ENCODE measurements at regions not wholly inside any gene's neighbourhood (a gene's known extent, or its start where the extent isn't known, plus 50 kb on each side); places are given as distances from the start of the nearest gene placed in this dataset.

DNA sequence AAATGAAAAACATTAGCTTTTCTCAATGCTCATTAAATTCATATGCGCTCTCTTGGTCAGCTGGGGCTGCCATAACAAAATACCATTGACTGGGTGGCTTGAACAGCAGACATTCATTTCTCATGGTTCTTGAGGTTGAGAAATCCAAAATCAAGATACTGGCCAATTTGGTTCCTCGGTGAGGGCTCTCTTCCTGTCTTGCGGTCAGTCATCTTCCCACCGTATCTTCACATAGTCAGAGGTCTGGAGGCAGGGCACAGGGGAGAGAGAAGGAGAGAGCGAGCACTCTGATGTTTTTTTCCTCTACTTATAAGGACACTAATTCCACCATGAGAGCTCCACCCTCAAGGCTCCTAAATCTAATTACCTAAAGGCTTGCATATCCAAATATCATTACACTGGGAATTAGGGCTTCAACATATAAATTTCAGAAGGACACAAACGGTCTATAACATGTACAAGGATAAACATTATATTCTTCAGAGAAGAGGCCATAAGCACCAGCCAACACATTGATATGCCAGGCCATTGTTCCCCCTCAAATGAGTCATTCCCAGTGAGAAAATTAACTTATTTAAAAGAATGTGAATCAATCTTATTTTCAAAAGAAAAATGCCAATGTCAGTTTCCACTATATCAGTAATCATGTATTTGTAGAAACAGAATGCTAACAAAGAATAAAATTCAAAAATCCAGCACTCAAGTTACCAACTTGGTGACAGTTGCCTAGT lies 152.2 kb downstream of the BTG1 start:
- no peaks in the 10 kb centered on the region for H3K9me3 ChIP-seq (replicated peaks)
- H3K36me3 ChIP-seq: no peaks in the 10 kb centered on the region
- H3K4me1 ChIP-seq: peaks cover 21% of the 10 kb centered on the region
- TF ChIP-seq CTCF (IDR thresholded peaks at IDR 0.05; ENCODE audit: borderline replicate concordance): no peak
- DNase-seq: no peak
- no peak overlapping the region for H3K27ac ChIP-seq (replicated peaks)
- no peak overlapping the region for H3K4me3 ChIP-seq
- intact Hi-C loops (cut with micrococcal nuclease): no loop called here
- no peaks in the 10 kb centered on the region for H3K27me3 ChIP-seq (ENCODE audit: low read depth)

GRCh38 chr12:91991399-91992187 lies 154.1 kb downstream of the BTG1 start:
- intact Hi-C loops (cut with micrococcal nuclease): no loop called here
- Histone ChIP-seq H3K4me1 (peaks cover 28% of the 10 kb centered on the region), H3K4me3 (no peak overlapping the region), H3K9me3 (replicated peaks) (no peaks in the 10 kb centered on the region), H3K36me3 (no peaks in the 10 kb centered on the region), H3K27me3 (ENCODE audit: low read depth) (no peaks in the 10 kb centered on the region), H3K27ac (replicated peaks) (no peak overlapping the region)
- DNase-seq: no peak
- no peak for TF ChIP-seq CTCF (IDR thresholded peaks at IDR 0.05; ENCODE audit: borderline replicate concordance)

GRCh38 chr12:91990525-91990924 lies 155.1 kb downstream of the BTG1 start:
- TF ChIP-seq CTCF (IDR thresholded peaks at IDR 0.05; ENCODE audit: borderline replicate concordance): no peak
- no peak for DNase-seq
- Histone ChIP-seq H3K36me3 (no peaks in the 10 kb centered on the region), H3K4me3 (no peak overlapping the region), H3K9me3 (replicated peaks) (no peaks in the 10 kb centered on the region), H3K27ac (replicated peaks) (peak overlapping the region; percentile 5), H3K4me1 (peaks cover 38% of the 10 kb centered on the region), H3K27me3 (ENCODE audit: low read depth) (no peaks in the 10 kb centered on the region)
- intact Hi-C loops (cut with micrococcal nuclease): no loop called here

- H3K36me3 ChIP-seq: no peaks in the 10 kb centered on the region
- H3K9me3 ChIP-seq (replicated peaks): no peaks in the 10 kb centered on the region
- no peak for TF ChIP-seq CTCF (IDR thresholded peaks at IDR 0.05; ENCODE audit: borderline replicate concordance)
- no peaks in the 10 kb centered on the region for H3K27me3 ChIP-seq (ENCODE audit: low read depth)
- H3K27ac ChIP-seq (replicated peaks): peak overlapping the region; percentile 29
- intact Hi-C loops (cut with micrococcal nuclease): no loop called here
- H3K4me1 ChIP-seq: peaks cover 46% of the 10 kb centered on the region
- DNase-seq: no peak
- H3K4me3 ChIP-seq: no peak overlapping the region
Observed at GRCh38 chr12:91989143-91989542, 156.5 kb downstream of the BTG1 start.

- H3K4me3 ChIP-seq: no peak overlapping the region
- peak overlapping the region; percentile 29 for H3K27ac ChIP-seq (replicated peaks)
- H3K36me3 ChIP-seq: no peaks in the 10 kb centered on the region
- no peak for TF ChIP-seq CTCF (IDR thresholded peaks at IDR 0.05; ENCODE audit: borderline replicate concordance)
- H3K9me3 ChIP-seq (replicated peaks): no peaks in the 10 kb centered on the region
- DNase-seq: no peak
- peaks cover 41% of the 10 kb centered on the region for H3K4me1 ChIP-seq
- no peaks in the 10 kb centered on the region for H3K27me3 ChIP-seq (ENCODE audit: low read depth)
- intact Hi-C loops (cut with micrococcal nuclease): no loop called here
Observed at GRCh38 chr12:91988086-91988923, 157.3 kb downstream of the BTG1 start.

Measured in left ventricle myocardium inferior (tissue), 1 donor.